DND-41 (cell line): ENCODE measurements at regions not wholly inside any gene's neighbourhood (a gene's known extent, or its start where the extent isn't known, plus 50 kb on each side); places are given as distances from the start of the nearest gene placed in this dataset.

Source experiments
- EZH2 ChIP-seq: IDR thresholded peaks from 3 replicates; pipeline ENCODE4 v1.6.1; 2012; ENCODE audit warnings: borderline replicate concordance, low read depth, mild to moderate bottlenecking, moderate library complexity, low read length, inconsistent platforms; ENCODE audit not compliant: severe bottlenecking
- TF ChIP-seq, protein P1 (sequence below): IDR thresholded peaks from 2 replicates; pipeline ENCODE4 v1.5.1; 2012; ENCODE audit warnings: borderline replicate concordance, low read length, moderate library complexity, mild to moderate bottlenecking; ENCODE audit not compliant: poor library complexity, severe bottlenecking; ENCODE audit errors: extremely low read depth

GRCh38 chr4:135072553-135072952 lies 871.0 kb upstream of the PABPC4L start:
- TF ChIP-seq, protein P1, sequence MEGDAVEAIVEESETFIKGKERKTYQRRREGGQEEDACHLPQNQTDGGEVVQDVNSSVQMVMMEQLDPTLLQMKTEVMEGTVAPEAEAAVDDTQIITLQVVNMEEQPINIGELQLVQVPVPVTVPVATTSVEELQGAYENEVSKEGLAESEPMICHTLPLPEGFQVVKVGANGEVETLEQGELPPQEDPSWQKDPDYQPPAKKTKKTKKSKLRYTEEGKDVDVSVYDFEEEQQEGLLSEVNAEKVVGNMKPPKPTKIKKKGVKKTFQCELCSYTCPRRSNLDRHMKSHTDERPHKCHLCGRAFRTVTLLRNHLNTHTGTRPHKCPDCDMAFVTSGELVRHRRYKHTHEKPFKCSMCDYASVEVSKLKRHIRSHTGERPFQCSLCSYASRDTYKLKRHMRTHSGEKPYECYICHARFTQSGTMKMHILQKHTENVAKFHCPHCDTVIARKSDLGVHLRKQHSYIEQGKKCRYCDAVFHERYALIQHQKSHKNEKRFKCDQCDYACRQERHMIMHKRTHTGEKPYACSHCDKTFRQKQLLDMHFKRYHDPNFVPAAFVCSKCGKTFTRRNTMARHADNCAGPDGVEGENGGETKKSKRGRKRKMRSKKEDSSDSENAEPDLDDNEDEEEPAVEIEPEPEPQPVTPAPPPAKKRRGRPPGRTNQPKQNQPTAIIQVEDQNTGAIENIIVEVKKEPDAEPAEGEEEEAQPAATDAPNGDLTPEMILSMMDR = no peak
- no peak for TF ChIP-seq EZH2
